ENCODE measurements at regions not wholly inside any gene's neighbourhood (a gene's known extent, or its start where the extent isn't known, plus 50 kb on each side); places are given as distances from the start of the nearest gene placed in this dataset.

- no peak for DNase-seq
These were observed 618.9 kb downstream of the TECRL start for GRCh38 chr4:63790377-63790776.

DNA sequence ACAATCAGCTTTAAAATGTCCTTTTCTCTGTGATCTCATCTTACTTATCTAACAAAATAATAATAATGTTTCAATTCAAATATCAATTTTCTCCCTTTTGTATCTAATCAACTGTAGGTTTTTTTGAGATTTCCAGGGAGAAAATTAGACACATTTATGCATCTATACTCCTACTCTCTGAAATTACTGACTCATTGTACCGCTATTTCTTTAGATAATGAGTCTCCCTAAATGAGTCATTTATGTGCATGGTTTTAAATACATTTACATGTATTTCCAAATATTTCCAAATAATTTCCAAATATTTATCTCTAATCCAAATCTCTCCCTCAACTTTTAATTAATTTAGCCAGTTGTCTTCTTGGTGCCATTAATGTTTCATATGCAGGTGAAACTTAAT is 621.0 kb downstream of the TECRL start:
- no peak for DNase-seq

DNA sequence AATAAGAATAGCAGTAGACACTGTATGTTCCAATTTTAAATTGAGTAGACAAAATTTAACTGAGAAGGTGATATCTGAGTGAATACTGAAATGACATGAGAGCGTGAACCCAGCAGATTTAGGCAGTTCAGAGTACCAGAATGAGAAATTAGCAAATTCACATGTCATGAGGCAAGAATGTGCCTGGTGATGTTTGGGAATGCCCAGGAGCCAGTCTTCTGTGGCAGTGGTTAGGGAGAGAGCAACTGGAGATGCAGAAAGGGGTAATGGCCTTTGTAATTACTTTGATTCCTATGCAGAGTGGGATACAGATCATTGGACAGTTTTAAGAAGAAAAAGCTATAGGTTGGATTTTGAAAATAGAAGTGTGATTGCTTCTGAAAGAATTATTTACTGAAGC is 621.9 kb downstream of the TECRL start:
- DNase-seq, result no peak

GRCh38 chr4:63786171-63786570 is 623.1 kb downstream of the TECRL start:
- DNase-seq, result no peak

DNA sequence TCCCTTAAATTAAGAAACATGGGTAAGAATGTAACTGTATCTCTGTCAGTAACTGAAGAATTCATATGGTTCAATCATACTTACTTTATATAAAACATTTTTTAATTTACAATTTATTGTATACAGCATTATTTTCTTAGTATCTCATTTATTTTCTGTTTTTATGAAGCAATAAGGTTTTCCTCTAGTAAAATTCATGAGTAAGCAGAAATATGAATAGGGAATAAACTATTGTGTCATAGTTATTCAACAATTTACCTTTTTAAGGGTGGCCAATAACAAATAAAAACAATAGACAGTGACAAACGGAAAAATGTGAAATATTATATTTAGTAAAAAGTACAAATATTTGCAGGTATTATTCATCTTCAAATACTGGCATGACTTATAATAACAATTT is 624.4 kb downstream of the TECRL start:
- no peak for DNase-seq

DNA sequence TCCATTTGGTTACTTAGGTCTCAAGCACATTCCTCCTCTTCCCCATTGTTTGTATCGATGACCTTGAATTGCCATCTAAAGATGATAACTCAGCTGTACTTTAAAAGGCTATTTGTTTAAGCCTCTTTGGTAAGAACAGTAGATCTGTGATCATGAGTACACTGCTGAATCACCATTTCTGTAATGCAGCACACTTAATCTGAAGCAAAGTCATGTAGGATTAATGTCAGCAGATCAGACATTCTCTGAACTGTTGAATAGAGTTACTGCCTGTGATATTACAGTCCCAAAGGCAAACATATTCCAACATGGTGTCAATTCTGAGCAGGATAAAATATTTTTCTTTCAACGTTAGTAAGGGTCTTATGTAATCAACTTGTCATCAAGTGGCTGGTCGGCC is 631.6 kb downstream of the TECRL start:
- DNase-seq, result no peak

DNA sequence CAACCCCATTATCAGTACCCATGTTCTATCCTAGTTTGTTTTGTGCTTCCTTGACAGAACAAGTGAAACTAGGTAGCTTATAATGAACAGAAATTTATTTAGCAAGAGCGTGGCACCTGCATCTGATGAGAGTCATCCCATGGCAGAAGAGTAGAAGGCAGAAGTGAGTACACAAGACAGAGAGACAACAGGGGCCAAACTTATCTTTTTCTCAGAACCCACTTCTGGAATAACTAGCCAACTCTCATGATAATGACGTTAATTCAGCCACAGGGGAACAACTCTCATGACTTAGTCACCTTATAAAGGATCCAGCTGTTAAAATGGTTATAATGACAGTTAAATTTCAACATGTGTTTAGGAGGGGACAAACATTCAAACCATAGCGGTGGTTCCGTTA is 644.9 kb downstream of the TECRL start:
- DNase-seq, result no peak

DNA sequence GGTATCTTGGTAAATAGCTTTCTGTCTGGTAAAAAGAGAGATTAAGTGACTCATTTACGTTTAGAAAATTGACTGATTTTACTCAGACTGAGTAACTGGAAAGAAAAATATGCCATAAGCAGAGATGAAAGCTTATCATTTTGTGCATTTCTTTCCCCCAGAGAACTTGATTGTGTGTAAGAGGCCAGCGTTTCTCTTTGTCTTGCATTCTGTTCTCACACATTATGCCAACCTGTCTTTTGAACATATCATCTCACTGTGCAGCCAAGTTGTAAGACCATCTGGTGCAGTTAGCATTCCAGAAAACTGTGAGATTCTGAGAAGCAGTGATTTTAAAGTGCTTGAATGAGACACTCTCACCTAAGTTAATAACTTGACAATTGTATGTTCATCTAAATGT is 651.3 kb downstream of the TECRL start:
- no peak for DNase-seq

- DNase-seq, result no peak
These were observed 666.4 kb downstream of the TECRL start for GRCh38 chr4:63742882-63743281.

- DNase-seq, result no peak
These were observed 679.7 kb downstream of the TECRL start for GRCh38 chr4:63729519-63729918.

GRCh38 chr4:63728480-63729177 is 680.6 kb downstream of the TECRL start:
- no peak for DNase-seq

- peak; percentile 57 for DNase-seq
These were observed 691.9 kb downstream of the TECRL start for GRCh38 chr4:63717384-63717783.

GRCh38 chr4:63708661-63709060 is 700.6 kb downstream of the TECRL start:
- DNase-seq, result no peak

DNA sequence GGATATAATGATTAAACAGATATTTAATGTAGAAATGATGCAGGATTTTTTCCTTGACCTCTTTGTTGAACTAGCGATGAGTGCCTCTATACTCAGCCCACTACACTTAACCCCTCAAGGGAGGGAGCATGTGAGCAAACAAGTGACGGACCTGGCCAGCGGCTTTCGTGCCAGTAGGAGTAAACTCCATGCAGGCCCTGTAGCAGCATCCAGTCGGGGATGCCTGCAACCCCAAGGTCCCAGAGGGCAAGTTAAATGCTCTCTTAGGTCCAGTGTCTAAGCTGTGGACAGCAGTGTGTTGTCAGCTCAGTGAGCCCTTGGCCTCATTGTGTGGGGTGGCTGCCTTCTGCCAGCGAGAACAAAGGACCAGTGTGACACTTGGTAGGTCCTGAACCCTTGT is 708.7 kb downstream of the TECRL start:
- DNase-seq, result no peak

- DNase-seq, result no peak
These were observed 715.9 kb downstream of the TECRL start for GRCh38 chr4:63693321-63693720.

DNA sequence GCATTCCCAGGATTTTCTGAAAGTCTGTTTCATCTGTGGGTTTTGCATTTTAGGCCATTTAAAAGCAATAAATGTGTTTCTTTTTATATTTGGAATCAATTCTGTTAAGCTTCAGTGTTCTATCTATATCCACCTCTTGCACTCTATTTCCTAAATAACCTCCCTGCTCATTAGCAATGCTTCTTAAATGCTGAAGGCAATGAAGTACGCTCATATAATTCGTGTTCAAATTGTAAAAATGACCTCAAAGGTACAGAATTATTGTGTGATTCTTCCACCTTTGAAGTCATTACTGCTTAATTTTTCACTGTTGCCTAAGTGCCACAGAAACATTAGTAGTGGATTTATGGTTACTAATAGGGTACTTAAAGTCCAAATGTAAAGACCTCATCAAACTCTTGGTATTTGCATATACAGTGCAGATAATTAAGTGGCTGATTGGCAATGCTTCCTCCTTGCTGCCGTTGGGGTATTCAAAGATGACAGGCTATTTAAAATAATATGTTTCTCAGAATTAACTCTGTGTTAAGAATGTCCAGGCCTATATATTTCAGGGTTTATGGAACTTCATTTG is 730.8 kb downstream of the TECRL start:
- DNase-seq, result no peak

- DNase-seq, result peak; percentile 19
These were observed 738.5 kb downstream of the TECRL start for GRCh38 chr4:63670735-63671134.

GRCh38 chr4:63663870-63664269 is 745.4 kb downstream of the TECRL start:
- DNase-seq, result no peak

DNA sequence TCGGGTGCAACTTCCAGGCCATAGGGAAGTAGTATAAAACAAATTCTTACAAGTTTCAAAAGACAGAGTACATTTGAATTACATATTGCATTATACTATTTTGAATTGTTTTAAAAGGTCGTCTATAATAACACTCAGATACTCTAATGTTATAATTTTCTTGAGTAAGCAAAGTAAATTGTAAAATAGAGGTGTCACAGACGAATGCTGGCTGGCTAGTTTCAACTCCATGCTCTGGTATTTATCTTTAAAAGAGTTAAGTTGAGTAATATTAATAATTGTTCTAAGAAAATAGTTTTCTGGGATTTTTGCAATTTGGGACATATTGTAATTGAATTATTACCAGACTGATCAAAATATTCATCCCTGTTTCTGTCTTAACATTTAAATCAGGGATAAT is 764.9 kb downstream of the TECRL start:
- no peak for DNase-seq

GRCh38 chr4:63637270-63637669 is 772.0 kb downstream of the TECRL start:
- DNase-seq, result no peak

GRCh38 chr4:63632858-63633257 is 776.4 kb downstream of the TECRL start:
- no peak for DNase-seq

- DNase-seq, result peak; percentile 94
These were observed 789.0 kb downstream of the TECRL start for GRCh38 chr4:63620271-63620670.

- DNase-seq, result peak; percentile 50
These were observed 789.5 kb downstream of the TECRL start for GRCh38 chr4:63619771-63620170.

- peak; percentile 60 for DNase-seq
These were observed 790.1 kb downstream of the TECRL start for GRCh38 chr4:63618883-63619718.
